ENCODE measurements at regions not wholly inside any gene's neighbourhood (a gene's known extent, or its start where the extent isn't known, plus 50 kb on each side); places are given as distances from the start of the nearest gene placed in this dataset.

DNA sequence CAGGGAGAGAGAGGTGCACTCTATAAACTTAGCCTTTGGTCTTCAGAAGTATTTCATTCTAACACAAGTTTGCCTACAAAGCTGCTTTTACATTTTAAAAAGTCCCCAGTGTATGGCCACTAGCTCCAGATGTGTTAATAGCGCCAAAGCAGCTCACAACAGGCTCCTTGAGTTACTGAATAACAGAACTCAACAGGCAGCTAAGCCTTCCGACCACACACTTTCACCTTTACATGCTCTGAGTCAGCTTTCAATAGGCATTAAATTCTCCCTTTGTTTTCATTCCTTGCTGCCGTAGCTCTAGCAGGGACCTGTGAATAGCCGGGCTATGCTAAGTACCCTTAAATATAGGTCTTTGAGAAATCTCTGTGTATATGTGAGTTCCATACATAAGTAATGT, 262.8 kb upstream of the PARD3B start:
- no peak overlapping the region for H3K27ac ChIP-seq (ENCODE audit: low read depth, low read length)
- H3K9me3 ChIP-seq (ENCODE audit: control insufficient read depth in 3 of 3, low read length in 3 of 3) = no peaks in the 10 kb centered on the region
- no peak overlapping the region for H3K4me3 ChIP-seq (ENCODE audit: low read length in 3 of 3)
- no peak overlapping the region for H3K9ac ChIP-seq (ENCODE audit: low read depth in 1 of 3, low read length in 3 of 3)
- no peaks in the 10 kb centered on the region for H3K4me1 ChIP-seq (ENCODE audit: control insufficient read depth in 3 of 3, insufficient read depth in 3 of 3, low read length in 3 of 3)
- no peaks in the 10 kb centered on the region for H3K36me3 ChIP-seq (ENCODE audit: control insufficient read depth in 3 of 3, insufficient read depth in 3 of 3, low read length in 3 of 3)
- H3K27me3 ChIP-seq (ENCODE audit: control insufficient read depth in 3 of 3, insufficient read depth in 3 of 3, low read length in 3 of 3) = no peaks in the 10 kb centered on the region

DNA sequence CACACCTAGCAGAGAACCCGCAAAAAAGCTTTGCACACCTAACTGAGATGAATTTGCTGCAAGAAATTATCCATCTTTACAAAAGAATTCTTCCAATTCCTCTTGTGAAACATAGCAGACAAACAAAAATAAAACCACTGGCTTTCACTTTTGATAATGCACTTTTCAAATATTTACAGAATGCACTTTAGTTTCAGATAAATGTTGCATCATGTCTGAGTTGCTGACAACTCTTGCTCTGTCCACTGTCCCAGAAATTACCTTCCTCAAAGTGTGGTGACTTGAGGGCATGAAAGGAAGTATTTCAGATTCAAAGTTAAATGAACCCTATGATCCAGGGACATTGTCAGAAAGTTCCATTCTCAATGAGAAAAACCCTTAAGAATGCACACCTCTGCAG, 256.2 kb upstream of the PARD3B start:
- Histone ChIP-seq H3K9me3 (ENCODE audit: control insufficient read depth in 3 of 3, low read length in 3 of 3) (no peaks in the 10 kb centered on the region), H3K9ac (ENCODE audit: low read depth in 1 of 3, low read length in 3 of 3) (no peak overlapping the region), H3K4me1 (ENCODE audit: control insufficient read depth in 3 of 3, insufficient read depth in 3 of 3, low read length in 3 of 3) (no peaks in the 10 kb centered on the region), H3K27me3 (ENCODE audit: control insufficient read depth in 3 of 3, insufficient read depth in 3 of 3, low read length in 3 of 3) (no peaks in the 10 kb centered on the region), H3K27ac (ENCODE audit: low read depth, low read length) (no peak overlapping the region), H3K36me3 (ENCODE audit: control insufficient read depth in 3 of 3, insufficient read depth in 3 of 3, low read length in 3 of 3) (no peaks in the 10 kb centered on the region), H3K4me3 (ENCODE audit: low read length in 3 of 3) (no peak overlapping the region)

DNA sequence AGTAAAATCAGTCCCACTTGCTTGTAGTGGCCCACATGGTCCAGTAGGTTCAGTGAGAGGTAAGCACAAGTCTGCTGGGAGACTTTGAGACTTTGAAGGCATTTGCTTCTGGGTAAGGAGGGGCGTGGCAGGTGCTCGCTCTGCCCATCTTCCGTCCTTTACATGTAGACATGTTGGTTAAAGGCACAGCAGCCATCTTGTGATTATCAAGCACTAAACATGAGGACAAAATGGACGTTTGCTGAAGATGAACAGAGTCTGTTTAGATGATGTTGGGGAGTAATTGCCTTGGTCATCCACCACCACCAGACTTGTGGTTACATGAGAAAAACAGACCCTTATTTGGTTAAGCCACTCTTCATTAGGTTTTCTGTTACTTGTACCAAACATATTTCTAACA, 252.8 kb upstream of the PARD3B start:
- no peaks in the 10 kb centered on the region for H3K9me3 ChIP-seq (ENCODE audit: control insufficient read depth in 3 of 3, low read length in 3 of 3)
- H3K27me3 ChIP-seq (ENCODE audit: control insufficient read depth in 3 of 3, insufficient read depth in 3 of 3, low read length in 3 of 3) = no peaks in the 10 kb centered on the region
- no peak overlapping the region for H3K4me3 ChIP-seq (ENCODE audit: low read length in 3 of 3)
- no peaks in the 10 kb centered on the region for H3K36me3 ChIP-seq (ENCODE audit: control insufficient read depth in 3 of 3, insufficient read depth in 3 of 3, low read length in 3 of 3)
- no peaks in the 10 kb centered on the region for H3K4me1 ChIP-seq (ENCODE audit: control insufficient read depth in 3 of 3, insufficient read depth in 3 of 3, low read length in 3 of 3)
- H3K9ac ChIP-seq (ENCODE audit: low read depth in 1 of 3, low read length in 3 of 3) = no peak overlapping the region
- no peak overlapping the region for H3K27ac ChIP-seq (ENCODE audit: low read depth, low read length)

DNA sequence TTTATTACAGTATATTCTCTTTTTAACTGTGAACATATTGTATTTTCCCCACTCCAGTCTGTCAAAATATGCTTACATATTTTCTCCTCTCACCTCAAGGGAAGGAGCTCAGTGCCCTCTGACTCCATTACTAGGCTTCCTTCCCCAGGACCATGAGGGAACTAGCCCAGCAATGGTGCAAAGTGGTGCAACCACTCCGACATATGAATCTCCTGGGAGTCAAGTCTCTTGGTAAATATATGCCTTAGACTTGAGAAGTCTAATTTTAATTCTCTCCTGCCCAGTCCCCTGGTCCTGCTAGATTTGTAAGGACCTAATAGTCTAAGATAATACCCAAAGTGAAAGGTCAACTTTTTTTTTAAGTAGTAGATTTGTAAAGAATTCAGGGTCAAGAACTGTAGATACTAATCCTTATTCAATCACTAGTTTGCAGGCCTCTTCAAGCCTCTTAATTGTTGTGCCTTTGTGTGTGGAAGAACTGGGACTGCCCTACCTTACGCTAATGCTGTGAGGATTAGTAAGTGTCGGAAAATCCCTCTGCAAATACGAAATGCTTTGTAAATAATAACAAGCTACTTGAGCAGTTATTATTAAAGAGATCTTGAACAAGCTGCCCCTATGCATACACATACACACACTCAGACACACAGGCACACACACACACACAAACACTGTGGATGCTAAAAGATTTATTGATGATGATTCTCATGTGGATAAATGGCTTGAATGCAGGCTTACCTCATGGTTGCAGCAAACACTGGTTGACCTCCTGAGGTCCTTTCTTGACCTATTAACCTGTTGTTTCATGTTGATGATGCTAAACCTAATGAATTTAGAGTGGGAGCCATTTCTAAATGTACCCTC, 251.2 kb upstream of the PARD3B start:
- Histone ChIP-seq H3K4me3 (ENCODE audit: low read length in 3 of 3) (no peak overlapping the region), H3K9ac (ENCODE audit: low read depth in 1 of 3, low read length in 3 of 3) (no peak overlapping the region)

DNA sequence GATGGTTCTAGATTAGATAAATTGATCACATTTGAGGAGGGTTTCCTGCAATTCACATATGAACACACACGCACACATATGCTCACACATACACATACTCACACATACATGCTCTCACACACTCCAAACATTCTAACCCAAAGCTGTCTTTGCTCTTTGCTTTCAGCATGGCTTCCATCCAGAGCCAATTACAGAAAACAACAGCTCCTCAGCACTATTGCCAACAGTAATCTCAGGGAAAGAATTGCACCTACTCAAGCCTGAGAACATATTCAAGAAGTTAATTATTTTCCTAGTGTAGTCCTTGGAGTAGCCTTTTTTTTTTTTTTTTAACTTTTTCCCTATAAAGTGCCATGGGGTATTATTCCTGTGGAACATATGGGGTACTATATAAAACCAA, 246.9 kb upstream of the PARD3B start:
- Histone ChIP-seq H3K36me3 (ENCODE audit: control insufficient read depth in 3 of 3, insufficient read depth in 3 of 3, low read length in 3 of 3) (no peaks in the 10 kb centered on the region), H3K27ac (ENCODE audit: low read depth, low read length) (no peak overlapping the region), H3K27me3 (ENCODE audit: control insufficient read depth in 3 of 3, insufficient read depth in 3 of 3, low read length in 3 of 3) (no peaks in the 10 kb centered on the region), H3K4me3 (ENCODE audit: low read length in 3 of 3) (no peak overlapping the region), H3K4me1 (ENCODE audit: control insufficient read depth in 3 of 3, insufficient read depth in 3 of 3, low read length in 3 of 3) (no peaks in the 10 kb centered on the region), H3K9ac (ENCODE audit: low read depth in 1 of 3, low read length in 3 of 3) (no peak overlapping the region), H3K9me3 (ENCODE audit: control insufficient read depth in 3 of 3, low read length in 3 of 3) (no peaks in the 10 kb centered on the region)

More for the DNA sequence above, 251.2 kb upstream of the PARD3B start:
- no peaks in the 10 kb centered on the region for H3K9me3 ChIP-seq (ENCODE audit: control insufficient read depth in 3 of 3, low read length in 3 of 3)
- no peak overlapping the region for H3K27ac ChIP-seq (ENCODE audit: low read depth, low read length)
- H3K36me3 ChIP-seq (ENCODE audit: control insufficient read depth in 3 of 3, insufficient read depth in 3 of 3, low read length in 3 of 3) = no peaks in the 10 kb centered on the region
- no peaks in the 10 kb centered on the region for H3K27me3 ChIP-seq (ENCODE audit: control insufficient read depth in 3 of 3, insufficient read depth in 3 of 3, low read length in 3 of 3)
- no peaks in the 10 kb centered on the region for H3K4me1 ChIP-seq (ENCODE audit: control insufficient read depth in 3 of 3, insufficient read depth in 3 of 3, low read length in 3 of 3)

DNA sequence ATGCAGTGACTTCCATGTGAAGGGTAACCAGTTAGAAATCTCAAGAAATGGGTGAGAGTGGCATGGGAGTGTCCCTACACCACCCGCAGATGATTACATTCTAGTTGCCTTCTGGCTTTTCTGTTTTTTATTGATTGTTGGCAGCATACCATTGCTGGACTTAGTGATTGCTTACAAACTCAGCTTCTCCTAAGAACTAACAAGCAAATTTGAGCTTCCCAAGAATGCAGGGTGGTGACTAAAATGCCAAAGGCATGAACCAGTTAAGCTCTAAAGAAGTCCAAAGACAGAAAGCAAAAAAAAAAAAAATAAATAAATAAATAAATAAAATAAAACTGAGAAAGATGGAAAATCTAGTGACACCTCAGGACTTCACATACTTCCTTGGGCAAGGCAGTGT, 245.5 kb upstream of the PARD3B start:
- H3K4me1 ChIP-seq (ENCODE audit: control insufficient read depth in 3 of 3, insufficient read depth in 3 of 3, low read length in 3 of 3) = no peaks in the 10 kb centered on the region
- no peaks in the 10 kb centered on the region for H3K9me3 ChIP-seq (ENCODE audit: control insufficient read depth in 3 of 3, low read length in 3 of 3)

DNA sequence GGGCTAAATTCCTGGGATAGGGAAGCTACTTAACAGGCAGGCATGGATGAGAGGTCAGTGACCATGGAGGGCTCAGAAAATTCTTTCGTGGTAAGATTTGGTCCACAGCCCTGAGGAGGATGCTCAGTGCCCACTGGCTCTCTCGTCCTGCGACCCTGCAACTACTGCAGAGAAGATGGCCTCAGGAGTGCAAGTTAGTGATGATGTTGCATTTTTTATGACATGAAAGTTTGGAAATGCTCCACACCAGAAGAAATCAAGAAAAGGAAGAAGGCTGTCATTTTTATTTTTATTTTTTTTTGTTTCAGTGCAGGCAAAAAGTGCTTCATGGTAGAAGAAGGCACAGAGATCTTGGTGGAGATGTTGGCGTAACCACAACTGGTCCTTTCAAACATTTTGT, 238.6 kb upstream of the PARD3B start:
- Histone ChIP-seq H3K9me3 (ENCODE audit: control insufficient read depth in 3 of 3, low read length in 3 of 3) (no peaks in the 10 kb centered on the region), H3K9ac (ENCODE audit: low read depth in 1 of 3, low read length in 3 of 3) (no peak overlapping the region), H3K4me1 (ENCODE audit: control insufficient read depth in 3 of 3, insufficient read depth in 3 of 3, low read length in 3 of 3) (no peaks in the 10 kb centered on the region), H3K27ac (ENCODE audit: low read depth, low read length) (no peak overlapping the region), H3K27me3 (ENCODE audit: control insufficient read depth in 3 of 3, insufficient read depth in 3 of 3, low read length in 3 of 3) (no peaks in the 10 kb centered on the region), H3K4me3 (ENCODE audit: low read length in 3 of 3) (no peak overlapping the region), H3K36me3 (ENCODE audit: control insufficient read depth in 3 of 3, insufficient read depth in 3 of 3, low read length in 3 of 3) (no peaks in the 10 kb centered on the region)

More for the DNA sequence above, 245.5 kb upstream of the PARD3B start:
- H3K27me3 ChIP-seq (ENCODE audit: control insufficient read depth in 3 of 3, insufficient read depth in 3 of 3, low read length in 3 of 3) = no peaks in the 10 kb centered on the region
- H3K36me3 ChIP-seq (ENCODE audit: control insufficient read depth in 3 of 3, insufficient read depth in 3 of 3, low read length in 3 of 3) = no peaks in the 10 kb centered on the region
- H3K27ac ChIP-seq (ENCODE audit: low read depth, low read length) = no peak overlapping the region
- H3K4me3 ChIP-seq (ENCODE audit: low read length in 3 of 3) = no peak overlapping the region
- H3K9ac ChIP-seq (ENCODE audit: low read depth in 1 of 3, low read length in 3 of 3) = no peak overlapping the region

DNA sequence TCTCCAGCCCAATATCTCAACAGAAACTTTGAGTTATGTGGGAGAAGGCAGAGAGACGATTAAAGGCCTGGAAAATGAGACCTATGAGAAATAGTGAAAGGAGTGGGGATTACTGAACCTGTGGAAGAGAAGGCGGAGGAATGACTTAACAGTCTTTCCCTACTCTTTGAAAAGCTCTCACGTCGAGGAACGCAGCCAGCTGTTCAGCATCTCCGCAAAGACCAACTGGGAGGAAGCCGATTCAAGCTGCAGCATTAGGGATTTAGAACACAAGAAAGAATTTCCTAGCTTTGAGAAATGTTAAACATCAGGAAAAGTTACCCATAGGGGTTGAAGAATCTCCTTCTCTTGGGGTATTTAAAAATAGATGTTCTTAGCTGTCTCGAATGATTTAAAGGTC, 233.2 kb upstream of the PARD3B start:
- H3K27me3 ChIP-seq (ENCODE audit: control insufficient read depth in 3 of 3, insufficient read depth in 3 of 3, low read length in 3 of 3) = no peaks in the 10 kb centered on the region
- no peak overlapping the region for H3K4me3 ChIP-seq (ENCODE audit: low read length in 3 of 3)
- H3K27ac ChIP-seq (ENCODE audit: low read depth, low read length) = no peak overlapping the region
- no peaks in the 10 kb centered on the region for H3K36me3 ChIP-seq (ENCODE audit: control insufficient read depth in 3 of 3, insufficient read depth in 3 of 3, low read length in 3 of 3)
- no peaks in the 10 kb centered on the region for H3K9me3 ChIP-seq (ENCODE audit: control insufficient read depth in 3 of 3, low read length in 3 of 3)
- H3K4me1 ChIP-seq (ENCODE audit: control insufficient read depth in 3 of 3, insufficient read depth in 3 of 3, low read length in 3 of 3) = peaks cover 0 to 8% (median 3%) of the 10 kb centered on the region in 3 donors
- no peak overlapping the region for H3K9ac ChIP-seq (ENCODE audit: low read depth in 1 of 3, low read length in 3 of 3)

DNA sequence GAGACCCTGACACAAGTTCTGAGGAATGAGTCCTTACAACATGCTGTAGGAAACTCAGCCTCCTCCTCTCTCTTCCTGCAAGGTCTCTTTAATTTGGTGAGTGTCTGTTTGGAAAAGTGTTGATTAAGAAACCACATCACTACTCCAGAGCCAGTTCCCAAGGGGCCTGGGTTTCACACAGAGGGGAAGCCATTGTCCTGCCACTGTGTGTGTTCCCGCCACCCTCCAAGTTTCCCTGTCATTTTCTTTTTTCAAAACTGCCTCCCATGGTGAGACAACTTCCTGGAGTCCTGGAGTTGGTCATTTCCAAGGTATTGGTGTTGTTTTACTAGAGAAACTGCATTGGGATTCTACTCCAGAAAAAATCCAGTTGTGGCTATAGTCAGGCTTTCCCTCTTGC, 232.0 kb upstream of the PARD3B start:
- H3K9ac ChIP-seq (ENCODE audit: low read depth in 1 of 3, low read length in 3 of 3) = no peak overlapping the region
- H3K4me3 ChIP-seq (ENCODE audit: low read length in 3 of 3) = no peak overlapping the region
- H3K27me3 ChIP-seq (ENCODE audit: control insufficient read depth in 3 of 3, insufficient read depth in 3 of 3, low read length in 3 of 3) = no peaks in the 10 kb centered on the region
- peaks cover 0 to 8% (median 3%) of the 10 kb centered on the region in 3 donors for H3K4me1 ChIP-seq (ENCODE audit: control insufficient read depth in 3 of 3, insufficient read depth in 3 of 3, low read length in 3 of 3)
- no peaks in the 10 kb centered on the region for H3K36me3 ChIP-seq (ENCODE audit: control insufficient read depth in 3 of 3, insufficient read depth in 3 of 3, low read length in 3 of 3)
- no peaks in the 10 kb centered on the region for H3K9me3 ChIP-seq (ENCODE audit: control insufficient read depth in 3 of 3, low read length in 3 of 3)
- H3K27ac ChIP-seq (ENCODE audit: low read depth, low read length) = no peak overlapping the region

DNA sequence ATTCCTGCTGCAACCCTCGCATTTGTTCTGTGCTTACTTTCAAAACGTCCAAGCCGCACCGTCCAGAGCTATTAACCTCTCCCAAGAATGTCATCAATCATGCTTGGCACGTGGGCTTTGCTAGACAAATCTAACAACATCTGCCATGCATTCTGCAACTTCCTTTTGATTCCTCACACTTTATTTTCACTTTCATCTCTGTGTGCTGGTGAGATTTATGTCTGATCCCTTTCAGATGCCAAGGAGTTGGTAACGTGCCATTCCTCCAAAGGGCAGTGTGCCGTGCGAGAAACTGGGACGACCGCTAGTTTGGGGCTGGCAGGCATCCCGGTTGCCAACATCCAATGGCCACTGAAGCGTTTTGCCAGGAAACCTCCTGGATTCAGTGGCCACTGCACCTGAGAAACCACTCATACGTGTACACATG, 230.0 kb upstream of the PARD3B start:
- Histone ChIP-seq H3K4me3 (ENCODE audit: low read length in 3 of 3) (peak overlapping the region in 1 of 3 donors; percentile 41), H3K9ac (ENCODE audit: low read depth in 1 of 3, low read length in 3 of 3) (no peak overlapping the region), H3K4me1 (ENCODE audit: control insufficient read depth in 3 of 3, insufficient read depth in 3 of 3, low read length in 3 of 3) (peaks cover 0 to 8% (median 3%) of the 10 kb centered on the region in 3 donors), H3K27ac (ENCODE audit: low read depth, low read length) (no peak overlapping the region), H3K36me3 (ENCODE audit: control insufficient read depth in 3 of 3, insufficient read depth in 3 of 3, low read length in 3 of 3) (no peaks in the 10 kb centered on the region), H3K27me3 (ENCODE audit: control insufficient read depth in 3 of 3, insufficient read depth in 3 of 3, low read length in 3 of 3) (no peaks in the 10 kb centered on the region), H3K9me3 (ENCODE audit: control insufficient read depth in 3 of 3, low read length in 3 of 3) (no peaks in the 10 kb centered on the region)

Data from skeletal muscle tissue (tissue), 3 donors.